ENCODE measurements at regions not wholly inside any gene's neighbourhood (a gene's known extent, or its start where the extent isn't known, plus 50 kb on each side); places are given as distances from the start of the nearest gene placed in this dataset.

DNA sequence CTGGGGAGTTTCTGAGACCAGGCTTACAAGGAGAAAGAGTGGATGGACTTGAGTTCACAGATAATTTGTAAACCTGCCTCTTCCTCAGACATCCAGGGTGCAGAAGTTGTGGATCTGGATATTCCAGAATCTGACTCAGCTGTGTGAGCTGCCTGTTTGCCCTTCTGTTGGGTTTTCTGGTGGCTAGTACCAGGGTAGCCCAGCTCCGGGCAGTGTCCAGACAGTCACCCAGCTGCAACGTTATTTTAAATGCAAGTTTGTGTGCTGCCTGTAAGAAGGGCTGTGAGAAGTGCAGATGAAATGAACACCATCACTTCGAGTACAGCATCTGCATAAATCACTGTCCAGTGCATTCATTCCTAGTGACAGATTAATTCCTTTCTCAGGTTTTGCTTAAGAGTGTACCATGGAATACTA, 1053.0 kb downstream of the TUSC7 start:
- H3K9ac ChIP-seq: no peak overlapping the region
- no peaks in the 10 kb centered on the region for H3K9me2 ChIP-seq
- H3K27ac ChIP-seq (ENCODE audit: low read depth in 2 of 2, low read length in 1 of 2): peak overlapping the region in 1 of 2 experiments; percentile 93; a peak in 2 of 4 replicates
- no peaks in the 10 kb centered on the region for H3K36me3 ChIP-seq (replicated peaks in 1 of 2; ENCODE audit: control insufficient read depth in 1 of 2, insufficient read depth in 2 of 2, low read length in 1 of 2)
- no peaks in the 10 kb centered on the region for H3K79me2 ChIP-seq (ENCODE audit: insufficient read depth)
- no peaks in the 10 kb centered on the region for H3K27me3 ChIP-seq (ENCODE audit: insufficient read depth)
- no peak overlapping the region for H3K4me3 ChIP-seq (ENCODE audit: low read depth in 2 of 2, low read length in 1 of 2)
- TF ChIP-seq MEF2A (IDR thresholded peaks at IDR 0.05; ENCODE audit: borderline replicate concordance, low read depth) (no peak), CHD2 (IDR thresholded peaks at IDR 0.05; ENCODE audit: low read length, partially characterized antibody) (no peak), PBX3 (IDR thresholded peaks at IDR 0.05) (0 out of 2 replicates have a peak, but pooled peaks have one; percentile 25)
- ChIA-PET POLR2A (no interaction called here), CTCF (interaction anchor here (0.9 to 1.2 kb wide), 3 partner anchors 37 to 233 kb away, joined by 3 to 4 read pairs (median 3); no protein-coding TSS in a partner anchor)
- DNase-seq: peak; percentile 3
- 15% methylated on average over 3 of the region's 3 CpGs for whole genome bisulfite sequencing (ENCODE audit: low lambda C conversion rate)
- H3K4me1 ChIP-seq (ENCODE audit: control insufficient read depth in 1 of 2, insufficient read depth in 2 of 2, low read depth in 1 of 2, low read length in 1 of 2): peaks cover 0 to 37% of the 10 kb centered on the region in 2 experiments; a peak in 2 of 4 replicates
- H3K9me3 ChIP-seq: no peaks in the 10 kb centered on the region
- H3F3A ChIP-seq (replicated peaks; ENCODE audit: insufficient read depth): no peaks in the 10 kb centered on the region
- H4K20me1 ChIP-seq (ENCODE audit: insufficient read depth): no peaks in the 10 kb centered on the region
- no peak overlapping the region for H2AFZ ChIP-seq (ENCODE audit: low read depth)
- H3K4me2 ChIP-seq: no peak overlapping the region

- 79% methylated on average over 4 of the region's 4 CpGs for WGBS (ENCODE audit: low lambda C conversion rate)
- TF ChIP-seq FOXJ3 (CRISPR knock-in tag; IDR thresholded peaks at IDR 0.05): no peak
- no peak for TF ChIP-seq EP300 (IDR thresholded peaks at IDR 0.05; ENCODE audit: borderline replicate concordance in 1 of 2, low read depth in 1 of 2, low read length in 1 of 2)
- TF ChIP-seq, protein P1, sequence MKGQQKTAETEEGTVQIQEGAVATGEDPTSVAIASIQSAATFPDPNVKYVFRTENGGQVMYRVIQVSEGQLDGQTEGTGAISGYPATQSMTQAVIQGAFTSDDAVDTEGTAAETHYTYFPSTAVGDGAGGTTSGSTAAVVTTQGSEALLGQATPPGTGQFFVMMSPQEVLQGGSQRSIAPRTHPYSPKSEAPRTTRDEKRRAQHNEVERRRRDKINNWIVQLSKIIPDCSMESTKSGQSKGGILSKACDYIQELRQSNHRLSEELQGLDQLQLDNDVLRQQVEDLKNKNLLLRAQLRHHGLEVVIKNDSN (IDR thresholded peaks at IDR 0.05; ENCODE audit: borderline replicate concordance, low read depth): no peak
- no peak for TF ChIP-seq TCF12 (IDR thresholded peaks at IDR 0.05)
- TF ChIP-seq PBX3 (IDR thresholded peaks at IDR 0.05): no peak
- Histone ChIP-seq H2AFZ (ENCODE audit: low read depth) (no peak overlapping the region), H4K20me1 (ENCODE audit: insufficient read depth) (no peaks in the 10 kb centered on the region), H3K4me2 (no peak overlapping the region), H3K4me1 (ENCODE audit: control insufficient read depth in 1 of 2, insufficient read depth in 2 of 2, low read depth in 1 of 2, low read length in 1 of 2) (peaks cover 0 to 37% of the 10 kb centered on the region in 2 experiments; a peak in 2 of 4 replicates), H3K79me2 (ENCODE audit: insufficient read depth) (no peaks in the 10 kb centered on the region), H3K27me3 (ENCODE audit: insufficient read depth) (no peaks in the 10 kb centered on the region), H3K4me3 (ENCODE audit: low read depth in 2 of 2, low read length in 1 of 2) (no peak overlapping the region), H3K9me2 (no peaks in the 10 kb centered on the region), H3F3A (replicated peaks; ENCODE audit: insufficient read depth) (no peaks in the 10 kb centered on the region), H3K27ac (ENCODE audit: low read depth in 2 of 2, low read length in 1 of 2) (peak overlapping the region in 1 of 2 experiments; percentile 93; a peak in 1 of 4 replicates), H3K9me3 (no peaks in the 10 kb centered on the region), H3K36me3 (replicated peaks in 1 of 2; ENCODE audit: control insufficient read depth in 1 of 2, insufficient read depth in 2 of 2, low read length in 1 of 2) (no peaks in the 10 kb centered on the region), H3K9ac (no peak overlapping the region)
- DNase-seq: no peak
- CTCF ChIA-PET: interaction anchor here (1.8 kb wide), 1 partner anchor 32 kb away, joined by 4 read pairs; no protein-coding TSS in a partner anchor
- POLR2A ChIA-PET: no interaction called here
These were observed 1054.0 kb downstream of the TUSC7 start for GRCh38 chr3:117763561-117763960.

- CTCF ChIA-PET: no interaction called here
- WGBS (ENCODE audit: low lambda C conversion rate): 38% methylated on average over 4 of the region's 4 CpGs
- Histone ChIP-seq H3K4me3 (ENCODE audit: low read depth in 2 of 2, low read length in 1 of 2) (no peak overlapping the region), H4K20me1 (ENCODE audit: insufficient read depth) (no peaks in the 10 kb centered on the region), H3K36me3 (replicated peaks in 1 of 2; ENCODE audit: control insufficient read depth in 1 of 2, insufficient read depth in 2 of 2, low read length in 1 of 2) (no peaks in the 10 kb centered on the region), H3K27ac (ENCODE audit: low read depth in 2 of 2, low read length in 1 of 2) (no peak overlapping the region), H3K9ac (no peak overlapping the region), H3K79me2 (ENCODE audit: insufficient read depth) (no peaks in the 10 kb centered on the region), H3K4me2 (no peak overlapping the region), H3F3A (replicated peaks; ENCODE audit: insufficient read depth) (no peaks in the 10 kb centered on the region), H3K27me3 (ENCODE audit: insufficient read depth) (no peaks in the 10 kb centered on the region), H2AFZ (ENCODE audit: low read depth) (no peak overlapping the region), H3K9me2 (no peaks in the 10 kb centered on the region), H3K9me3 (no peaks in the 10 kb centered on the region), H3K4me1 (ENCODE audit: control insufficient read depth in 1 of 2, insufficient read depth in 2 of 2, low read depth in 1 of 2, low read length in 1 of 2) (peaks cover 0 to 8% of the 10 kb centered on the region in 2 experiments; a peak in 2 of 4 replicates)
- POLR2A ChIA-PET: no interaction called here
- no peak for DNase-seq
- TF ChIP-seq MEF2A (IDR thresholded peaks at IDR 0.05; ENCODE audit: borderline replicate concordance, low read depth) (no peak), ELF1 (IDR thresholded peaks at IDR 0.05) (no peak), NRF1 (IDR thresholded peaks at IDR 0.05; ENCODE audit: low read depth, low read length) (no peak), SMC3 (IDR thresholded peaks at IDR 0.05; ENCODE audit: low read depth, low read length) (no peak), CHD2 (IDR thresholded peaks at IDR 0.05; ENCODE audit: low read length, partially characterized antibody) (no peak), EZH2phosphoT487 (IDR thresholded peaks at IDR 0.05; ENCODE audit: borderline replicate concordance, low read depth) (no peak), RXRA (IDR thresholded peaks at IDR 0.05; ENCODE audit: borderline replicate concordance, low read depth) (no peak), RAD21 (IDR thresholded peaks at IDR 0.05; ENCODE audit: low read length) (no peak)
- TF ChIP-seq, protein P2, sequence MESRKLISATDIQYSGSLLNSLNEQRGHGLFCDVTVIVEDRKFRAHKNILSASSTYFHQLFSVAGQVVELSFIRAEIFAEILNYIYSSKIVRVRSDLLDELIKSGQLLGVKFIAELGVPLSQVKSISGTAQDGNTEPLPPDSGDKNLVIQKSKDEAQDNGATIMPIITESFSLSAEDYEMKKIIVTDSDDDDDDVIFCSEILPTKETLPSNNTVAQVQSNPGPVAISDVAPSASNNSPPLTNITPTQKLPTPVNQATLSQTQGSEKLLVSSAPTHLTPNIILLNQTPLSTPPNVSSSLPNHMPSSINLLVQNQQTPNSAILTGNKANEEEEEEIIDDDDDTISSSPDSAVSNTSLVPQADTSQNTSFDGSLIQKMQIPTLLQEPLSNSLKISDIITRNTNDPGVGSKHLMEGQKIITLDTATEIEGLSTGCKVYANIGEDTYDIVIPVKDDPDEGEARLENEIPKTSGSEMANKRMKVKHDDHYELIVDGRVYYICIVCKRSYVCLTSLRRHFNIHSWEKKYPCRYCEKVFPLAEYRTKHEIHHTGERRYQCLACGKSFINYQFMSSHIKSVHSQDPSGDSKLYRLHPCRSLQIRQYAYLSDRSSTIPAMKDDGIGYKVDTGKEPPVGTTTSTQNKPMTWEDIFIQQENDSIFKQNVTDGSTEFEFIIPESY (IDR thresholded peaks at IDR 0.05; ENCODE audit: borderline replicate concordance, low read depth): no peak
- TF ChIP-seq, protein P3, sequence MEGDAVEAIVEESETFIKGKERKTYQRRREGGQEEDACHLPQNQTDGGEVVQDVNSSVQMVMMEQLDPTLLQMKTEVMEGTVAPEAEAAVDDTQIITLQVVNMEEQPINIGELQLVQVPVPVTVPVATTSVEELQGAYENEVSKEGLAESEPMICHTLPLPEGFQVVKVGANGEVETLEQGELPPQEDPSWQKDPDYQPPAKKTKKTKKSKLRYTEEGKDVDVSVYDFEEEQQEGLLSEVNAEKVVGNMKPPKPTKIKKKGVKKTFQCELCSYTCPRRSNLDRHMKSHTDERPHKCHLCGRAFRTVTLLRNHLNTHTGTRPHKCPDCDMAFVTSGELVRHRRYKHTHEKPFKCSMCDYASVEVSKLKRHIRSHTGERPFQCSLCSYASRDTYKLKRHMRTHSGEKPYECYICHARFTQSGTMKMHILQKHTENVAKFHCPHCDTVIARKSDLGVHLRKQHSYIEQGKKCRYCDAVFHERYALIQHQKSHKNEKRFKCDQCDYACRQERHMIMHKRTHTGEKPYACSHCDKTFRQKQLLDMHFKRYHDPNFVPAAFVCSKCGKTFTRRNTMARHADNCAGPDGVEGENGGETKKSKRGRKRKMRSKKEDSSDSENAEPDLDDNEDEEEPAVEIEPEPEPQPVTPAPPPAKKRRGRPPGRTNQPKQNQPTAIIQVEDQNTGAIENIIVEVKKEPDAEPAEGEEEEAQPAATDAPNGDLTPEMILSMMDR (IDR thresholded peaks at IDR 0.05): no peak
These were observed 1059.0 kb downstream of the TUSC7 start for GRCh38 chr3:117768581-117768980.
